ENCODE measurements at regions not wholly inside any gene's neighbourhood (a gene's known extent, or its start where the extent isn't known, plus 50 kb on each side); places are given as distances from the start of the nearest gene placed in this dataset.
"Not testable (repeated sequence)": the region's sequence is repeated elsewhere in the genome, so short reads cannot be mapped to it uniquely, and the experiment has no call there.

DNA sequence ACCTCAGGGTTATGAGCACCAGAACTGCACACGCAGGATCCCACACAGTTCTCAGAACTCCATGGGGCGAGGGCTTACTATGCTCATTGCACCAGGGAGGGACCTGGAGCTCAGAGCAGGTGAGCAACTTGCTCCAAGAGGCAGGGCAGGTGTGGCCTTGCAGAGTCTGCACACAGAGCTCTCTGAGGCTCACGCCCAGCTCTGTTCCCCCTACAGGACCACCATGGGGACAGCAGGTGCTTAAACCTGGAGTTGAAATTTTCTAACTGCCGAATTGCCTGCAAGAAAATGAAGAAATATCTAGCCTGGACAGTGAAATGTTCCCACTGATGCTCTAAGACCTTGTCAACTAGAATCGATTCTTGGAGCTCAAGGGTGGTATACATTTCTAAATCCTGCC is 49.9 kb upstream of the MSMB start:
- DNase-seq (ENCODE audit: low read depth); H3K4me3 ChIP-seq (ENCODE audit: control insufficient read depth, low read depth, low read length): not testable (repeated sequence)

GRCh38 chr10:46096446-46096845 is 50.4 kb upstream of the MSMB start:
- H3K4me3 ChIP-seq (ENCODE audit: control insufficient read depth, low read depth, low read length), result no peak overlapping the region
- no peak for TF ChIP-seq CTCF (IDR thresholded peaks at IDR 0.05; ENCODE audit: control insufficient read depth, insufficient read depth, low read depth, low read length, missing control alignments)
- no peak for DNase-seq (ENCODE audit: low read depth)

DNA sequence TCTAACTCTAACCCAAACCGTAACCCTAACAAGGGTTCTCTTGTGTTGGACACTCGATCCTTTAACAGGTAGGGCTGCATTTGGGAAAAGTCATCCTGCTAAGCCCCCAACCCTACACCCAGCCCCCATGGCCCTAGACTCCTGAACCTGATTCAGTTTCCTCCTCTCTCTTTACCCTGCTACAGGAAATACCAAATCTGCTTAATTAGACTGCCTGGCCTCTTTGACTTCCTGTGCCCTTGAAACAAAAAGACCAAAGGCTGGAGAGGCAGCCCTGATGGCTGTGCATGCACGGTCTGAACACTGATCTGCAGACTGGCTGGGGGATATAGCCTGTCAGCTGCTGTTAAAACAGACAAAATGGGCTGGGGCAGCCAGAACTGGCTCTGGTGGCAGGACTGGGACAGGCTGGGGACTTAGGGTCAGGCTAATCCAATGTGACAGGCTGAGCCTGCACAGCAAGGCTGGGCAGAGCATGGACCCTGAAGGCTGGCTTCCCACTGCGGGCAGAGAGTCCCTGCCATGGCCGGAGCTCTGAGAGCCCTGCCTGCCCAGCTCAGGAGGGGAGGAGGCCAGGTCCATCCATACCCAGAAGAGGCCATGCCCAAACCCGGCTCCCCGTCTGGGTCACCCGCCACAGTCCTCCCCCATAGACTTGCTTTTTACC is 51.0 kb upstream of the MSMB start:
- no peak overlapping the region for H3K4me3 ChIP-seq (ENCODE audit: control insufficient read depth, low read depth, low read length)
- DNase-seq (ENCODE audit: low read depth), result no peak
- no peak for TF ChIP-seq CTCF (IDR thresholded peaks at IDR 0.05; ENCODE audit: control insufficient read depth, insufficient read depth, low read depth, low read length, missing control alignments)

DNA sequence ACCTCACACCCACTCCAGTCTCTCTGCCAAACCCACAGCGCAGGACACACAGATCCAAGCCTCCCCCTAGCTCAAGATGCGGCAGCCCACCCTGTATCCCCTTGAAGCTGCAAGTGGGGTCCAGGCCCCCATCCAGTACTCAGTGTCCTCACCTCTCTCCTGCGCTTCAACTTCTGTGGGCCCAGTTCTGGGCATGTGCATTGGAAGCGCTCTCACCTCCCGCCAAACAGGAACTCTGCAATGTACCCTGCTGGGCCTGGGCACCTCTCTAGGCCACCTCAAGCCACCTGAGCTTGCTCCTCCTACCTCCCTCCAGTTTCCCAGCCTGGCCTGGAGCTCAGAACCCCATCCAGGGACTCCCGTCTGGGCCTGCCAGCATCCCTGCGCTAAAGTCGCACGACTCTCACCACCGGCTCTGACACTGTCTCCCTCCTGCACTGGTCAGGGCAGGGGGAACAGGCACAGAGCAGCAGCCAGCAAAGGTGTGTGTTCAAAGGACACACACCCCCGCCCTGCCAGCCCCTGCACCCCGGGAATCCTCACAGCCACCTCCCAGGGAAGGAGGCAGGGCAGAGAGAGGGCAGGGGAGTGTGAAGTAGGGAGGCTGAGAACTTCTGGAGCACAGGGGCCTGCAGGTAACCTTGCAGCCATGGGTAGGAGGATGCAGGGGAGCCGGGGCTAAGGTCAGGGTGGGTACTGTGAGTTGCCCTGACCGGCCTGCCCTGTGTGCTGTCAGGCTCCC is 51.7 kb upstream of the MSMB start:
- no peak for TF ChIP-seq CTCF (IDR thresholded peaks at IDR 0.05; ENCODE audit: control insufficient read depth, insufficient read depth, low read depth, low read length, missing control alignments)
- no peak overlapping the region for H3K4me3 ChIP-seq (ENCODE audit: control insufficient read depth, low read depth, low read length)
- DNase-seq (ENCODE audit: low read depth), result no peak

- no peak for DNase-seq (ENCODE audit: low read depth)
- no peak overlapping the region for H3K4me3 ChIP-seq (ENCODE audit: control insufficient read depth, low read depth, low read length)
- TF ChIP-seq CTCF (IDR thresholded peaks at IDR 0.05; ENCODE audit: control insufficient read depth, insufficient read depth, low read depth, low read length, missing control alignments), result no peak
Observed at GRCh38 chr10:46098386-46098785, 52.3 kb upstream of the MSMB start.

DNA sequence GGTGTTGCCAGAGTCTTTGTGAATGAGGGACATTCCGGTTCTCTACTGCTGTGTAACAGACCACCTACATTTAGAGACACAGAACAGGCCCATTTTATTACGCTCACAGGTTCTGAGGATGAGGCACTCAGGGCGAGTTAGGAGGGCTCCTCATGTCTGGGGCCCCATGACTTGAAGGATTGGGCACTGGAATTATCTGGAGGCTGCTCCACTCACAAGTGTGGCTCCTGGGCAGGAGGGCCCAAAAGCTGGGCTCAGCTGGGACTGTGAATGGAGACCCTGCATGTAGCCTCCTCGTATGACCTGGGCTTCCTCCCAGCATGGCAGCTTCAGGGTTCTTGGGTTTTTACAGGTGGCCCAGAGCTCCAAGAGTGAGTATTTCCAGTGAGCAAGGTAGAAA is 52.9 kb upstream of the MSMB start:
- not testable (repeated sequence) for DNase-seq (ENCODE audit: low read depth); H3K4me3 ChIP-seq (ENCODE audit: control insufficient read depth, low read depth, low read length)

- DNase-seq (ENCODE audit: low read depth), result no peak
- no peak overlapping the region for H3K4me3 ChIP-seq (ENCODE audit: control insufficient read depth, low read depth, low read length)
- no peak for TF ChIP-seq CTCF (IDR thresholded peaks at IDR 0.05; ENCODE audit: control insufficient read depth, insufficient read depth, low read depth, low read length, missing control alignments)
Observed at GRCh38 chr10:46104071-46104585, 58.1 kb upstream of the MSMB start.

DNA sequence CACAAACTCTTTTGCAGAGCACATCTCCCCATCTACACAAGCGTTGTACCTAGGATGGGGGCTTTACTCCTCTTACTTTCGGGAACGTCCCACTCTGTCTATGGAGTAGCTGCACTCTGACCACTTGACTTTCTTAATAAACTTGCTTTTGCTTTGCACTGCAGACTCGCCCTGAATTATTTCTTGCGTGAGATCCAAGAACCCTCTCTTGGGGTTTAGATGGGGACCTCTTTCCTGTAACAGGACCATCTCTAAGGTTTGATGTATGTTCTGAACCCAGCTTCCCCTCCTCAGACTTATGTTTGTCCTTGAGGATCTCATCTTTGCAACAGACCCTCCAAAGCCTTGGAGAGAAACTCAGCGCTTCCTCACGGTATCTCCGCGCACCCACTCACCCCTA is 59.3 kb upstream of the MSMB start:
- H3K4me3 ChIP-seq (ENCODE audit: control insufficient read depth, low read depth, low read length); DNase-seq (ENCODE audit: low read depth): not testable (repeated sequence)

- H3K4me3 ChIP-seq (ENCODE audit: control insufficient read depth, low read depth, low read length), result peak overlapping the region; percentile 42
Observed at GRCh38 chr10:46105856-46106409, 59.9 kb upstream of the MSMB start.

More at GRCh38 chr10:46105856-46106409, 59.9 kb upstream of the MSMB start:
- not testable (repeated sequence) for DNase-seq (ENCODE audit: low read depth)

Measured in AG09309 (cell line).